NT2/D1 (cell line): ENCODE measurements at regions not wholly inside any gene's neighbourhood (a gene's known extent, or its start where the extent isn't known, plus 50 kb on each side); places are given as distances from the start of the nearest gene placed in this dataset.

Experiments
- DNase-seq: peaks from one replicate; pipeline ENCODE4 v3.0.0-alpha.2; 2011; ENCODE audit warnings: low read depth, low spot score
- H3K27me3 ChIP-seq: 2 replicates; pipeline ENCODE4 v1.6.0; 2011; ENCODE audit warnings: mild to moderate bottlenecking; ENCODE audit not compliant: insufficient read length, insufficient read depth
- H3K36me3 ChIP-seq: 2 replicates; pipeline ENCODE4 v1.6.1; 2011; ENCODE audit warnings: mild to moderate bottlenecking, low read length, mixed read lengths; ENCODE audit not compliant: insufficient read depth, insufficient read length
- H3K4me1 ChIP-seq: 2 replicates; pipeline ENCODE4 v1.5.1; 2011; ENCODE audit not compliant: insufficient read depth, insufficient read length
- H3K4me3 ChIP-seq: 2 replicates; pipeline ENCODE4 v1.5.1; 2011; ENCODE audit warnings: low read depth; ENCODE audit not compliant: insufficient read length
- H3K9ac ChIP-seq: 2 replicates; pipeline ENCODE4 v1.6.0; 2011; ENCODE audit warnings: low read depth; ENCODE audit not compliant: insufficient read length
- H3K9me3 ChIP-seq: 2 replicates; pipeline ENCODE4 v1.5.1; 2011; ENCODE audit warnings: mild to moderate bottlenecking, low read length; ENCODE audit not compliant: insufficient read depth
- SUZ12 ChIP-seq: IDR thresholded peaks from 2 replicates; pipeline ENCODE4 v1.6.1; 2011; ENCODE audit not compliant: insufficient read length, insufficient read depth; ENCODE audit errors: extremely low read depth
- YY1 ChIP-seq: IDR thresholded peaks from 2 replicates; pipeline ENCODE4 v1.6.1; 2011; ENCODE audit not compliant: insufficient read length, insufficient read depth
- ZNF274 ChIP-seq: IDR thresholded peaks from 2 replicates; pipeline ENCODE4 v1.6.1; 2011; ENCODE audit warnings: mild to moderate bottlenecking, low read depth, low read length

GRCh38 chr2:107543793-107544192, 282.9 kb upstream of the RGPD4 start:
- Histone ChIP-seq H3K4me3 (no peak overlapping the region), H3K27me3 (no peaks in the 10 kb centered on the region), H3K36me3 (no peaks in the 10 kb centered on the region), H3K4me1 (no peaks in the 10 kb centered on the region), H3K9me3 (no peaks in the 10 kb centered on the region), H3K9ac (no peak overlapping the region)
- no peak for DNase-seq
- TF ChIP-seq ZNF274 (no peak), YY1 (no peak), SUZ12 (no peak)

- no peak for DNase-seq
These were observed 281.6 kb upstream of the RGPD4 start for GRCh38 chr2:107545066-107545465.

GRCh38 chr2:107545851-107546250, 280.8 kb upstream of the RGPD4 start:
- no peak overlapping the region for H3K4me3 ChIP-seq
- H3K27me3 ChIP-seq, result no peaks in the 10 kb centered on the region
- no peaks in the 10 kb centered on the region for H3K9me3 ChIP-seq
- no peaks in the 10 kb centered on the region for H3K36me3 ChIP-seq
- TF ChIP-seq YY1, result no peak
- no peak for TF ChIP-seq ZNF274
- no peak for TF ChIP-seq SUZ12
- H3K9ac ChIP-seq, result no peak overlapping the region
- no peaks in the 10 kb centered on the region for H3K4me1 ChIP-seq
- no peak for DNase-seq

More at GRCh38 chr2:107545066-107545465, 281.6 kb upstream of the RGPD4 start:
- Histone ChIP-seq H3K9me3 (no peaks in the 10 kb centered on the region), H3K9ac (no peak overlapping the region), H3K36me3 (no peaks in the 10 kb centered on the region), H3K4me3 (no peak overlapping the region), H3K4me1 (no peaks in the 10 kb centered on the region), H3K27me3 (no peaks in the 10 kb centered on the region)
- TF ChIP-seq SUZ12, result no peak
- TF ChIP-seq YY1, result no peak
- TF ChIP-seq ZNF274, result no peak

- no peak for TF ChIP-seq YY1
- TF ChIP-seq SUZ12, result no peak
- TF ChIP-seq ZNF274, result no peak
- Histone ChIP-seq H3K4me3 (no peak overlapping the region), H3K36me3 (no peaks in the 10 kb centered on the region), H3K27me3 (no peaks in the 10 kb centered on the region), H3K4me1 (no peaks in the 10 kb centered on the region), H3K9me3 (no peaks in the 10 kb centered on the region), H3K9ac (no peak overlapping the region)
- DNase-seq, result no peak
These were observed 278.5 kb upstream of the RGPD4 start for GRCh38 chr2:107548216-107548615.

GRCh38 chr2:107553046-107553445, 273.6 kb upstream of the RGPD4 start:
- Histone ChIP-seq H3K27me3 (no peaks in the 10 kb centered on the region), H3K9me3 (peaks cover 21% of the 10 kb centered on the region; the same call in 1 of the 2 replicates), H3K36me3 (no peaks in the 10 kb centered on the region), H3K4me3 (no peak overlapping the region), H3K9ac (no peak overlapping the region), H3K4me1 (no peaks in the 10 kb centered on the region)
- DNase-seq, result no peak
- TF ChIP-seq ZNF274 (no peak), SUZ12 (no peak), YY1 (no peak)

GRCh38 chr2:107553539-107553938, 273.2 kb upstream of the RGPD4 start:
- TF ChIP-seq YY1 (no peak), ZNF274 (no peak)
- DNase-seq, result no peak
- H3K9me3 ChIP-seq, result peaks cover 25% of the 10 kb centered on the region; the same call in 1 of the 2 replicates
- no peaks in the 10 kb centered on the region for H3K4me1 ChIP-seq
- H3K27me3 ChIP-seq, result no peaks in the 10 kb centered on the region
- no peaks in the 10 kb centered on the region for H3K36me3 ChIP-seq
- H3K4me3 ChIP-seq, result no peak overlapping the region
- no peak overlapping the region for H3K9ac ChIP-seq

- H3K9me3 ChIP-seq, result peaks cover 45% of the 10 kb centered on the region; the same call in 1 of the 2 replicates
- H3K36me3 ChIP-seq, result no peaks in the 10 kb centered on the region
- H3K27me3 ChIP-seq, result no peaks in the 10 kb centered on the region
- no peak for TF ChIP-seq YY1
- TF ChIP-seq SUZ12, result no peak
- no peak for TF ChIP-seq ZNF274
- no peak overlapping the region for H3K9ac ChIP-seq
- H3K4me1 ChIP-seq, result no peaks in the 10 kb centered on the region
- H3K4me3 ChIP-seq, result no peak overlapping the region
- DNase-seq, result no peak
These were observed 270.6 kb upstream of the RGPD4 start for GRCh38 chr2:107556038-107556627.

GRCh38 chr2:107558295-107558694, 268.4 kb upstream of the RGPD4 start:
- no peak for TF ChIP-seq SUZ12
- no peak overlapping the region for H3K4me3 ChIP-seq
- no peak overlapping the region for H3K9ac ChIP-seq
- no peak for DNase-seq
- peaks cover 45% of the 10 kb centered on the region; the same call in 1 of the 2 replicates for H3K9me3 ChIP-seq
- no peaks in the 10 kb centered on the region for H3K4me1 ChIP-seq
- H3K36me3 ChIP-seq, result no peaks in the 10 kb centered on the region
- H3K27me3 ChIP-seq, result no peaks in the 10 kb centered on the region
